Mucosa of stomach (tissue), 1 donor: ENCODE measurements at regions not wholly inside any gene's neighbourhood (a gene's known extent, or its start where the extent isn't known, plus 50 kb on each side); places are given as distances from the start of the nearest gene placed in this dataset.

ENCODE experiments used
- H3K27me3 ChIP-seq: one replicate; pipeline ENCODE4 v1.7.0; 2013; ENCODE audit warnings: mild to moderate bottlenecking, low read length; ENCODE audit not compliant: control insufficient read depth, insufficient read depth
- H3K36me3 ChIP-seq: one replicate; pipeline ENCODE4 v1.7.0; 2013; ENCODE audit warnings: low read length; ENCODE audit not compliant: control insufficient read depth, insufficient read depth
- H3K4me1 ChIP-seq: one replicate; pipeline ENCODE4 v1.7.0; 2013; ENCODE audit warnings: mild to moderate bottlenecking, low read length; ENCODE audit not compliant: control insufficient read depth, insufficient read depth
- H3K4me3 ChIP-seq: one replicate; pipeline ENCODE4 v1.7.0; 2013; ENCODE audit warnings: low read length
- H3K9ac ChIP-seq: one replicate; pipeline ENCODE4 v1.7.0; 2013; ENCODE audit warnings: mild to moderate bottlenecking, low read length, moderate library complexity
- H3K9me3 ChIP-seq: one replicate; pipeline ENCODE4 v1.7.0; 2013; ENCODE audit warnings: mild to moderate bottlenecking, low read length, moderate library complexity; ENCODE audit not compliant: control insufficient read depth
- donor health status: Pancreatic carcinoma.

DNA sequence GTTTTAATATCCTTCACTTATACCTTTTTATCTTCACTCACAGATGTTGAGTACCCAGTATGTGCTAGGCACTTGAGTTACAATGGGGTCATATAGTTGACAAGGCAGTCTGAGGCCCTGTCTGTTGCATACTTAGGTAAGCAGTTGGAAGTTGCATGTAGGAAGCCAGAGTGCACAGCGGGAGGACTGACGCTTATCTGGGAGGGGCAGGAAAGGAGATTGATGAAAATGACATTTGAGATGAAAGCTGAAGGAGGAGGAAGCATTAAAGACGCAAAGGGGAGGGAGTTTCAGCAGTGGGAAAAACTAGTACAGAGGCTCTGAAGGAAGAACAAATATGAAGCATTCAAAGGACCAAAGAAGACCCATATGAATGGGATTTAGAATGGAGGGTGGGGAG lies 266.2 kb downstream of the HTR7 start:
- Histone ChIP-seq H3K36me3 (no peaks in the 10 kb centered on the region), H3K27me3 (no peaks in the 10 kb centered on the region)

DNA sequence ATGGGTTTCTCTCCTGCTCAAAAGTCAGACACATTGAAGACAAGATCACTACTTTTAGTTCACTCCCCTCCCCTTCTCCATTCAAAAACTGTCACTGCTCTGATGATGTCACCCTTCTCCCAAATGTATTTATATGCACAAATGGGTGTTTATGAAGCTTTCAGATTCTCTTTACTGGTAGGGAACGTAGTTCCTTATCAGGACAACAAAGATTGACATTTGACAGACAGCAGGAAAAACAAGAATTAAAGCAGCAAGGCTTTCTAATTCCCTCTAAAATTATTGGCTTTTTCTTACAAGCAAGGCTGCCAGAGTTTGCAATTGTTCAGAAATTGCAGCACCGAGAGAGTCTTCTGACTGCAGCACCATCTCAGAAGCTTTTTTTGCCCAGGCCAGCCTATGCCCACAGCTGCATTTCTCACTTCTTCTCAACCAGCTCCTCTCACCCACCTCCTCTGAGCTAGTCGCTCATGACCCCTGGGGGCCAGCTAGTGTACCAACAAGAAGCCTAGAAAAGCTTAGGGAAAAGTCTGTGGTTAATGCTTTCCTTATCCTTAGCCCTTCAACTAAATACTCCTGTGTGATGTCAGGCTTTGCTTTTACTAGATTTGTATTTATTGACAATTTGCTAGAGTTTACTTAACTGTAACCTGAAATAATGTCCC lies 265.1 kb downstream of the HTR7 start:
- no peak overlapping the region for H3K4me3 ChIP-seq

More for the DNA sequence above, 266.2 kb downstream of the HTR7 start:
- no peak overlapping the region for H3K9ac ChIP-seq
- no peaks in the 10 kb centered on the region for H3K9me3 ChIP-seq
- H3K4me1 ChIP-seq, result no peaks in the 10 kb centered on the region
- H3K4me3 ChIP-seq, result no peak overlapping the region

DNA sequence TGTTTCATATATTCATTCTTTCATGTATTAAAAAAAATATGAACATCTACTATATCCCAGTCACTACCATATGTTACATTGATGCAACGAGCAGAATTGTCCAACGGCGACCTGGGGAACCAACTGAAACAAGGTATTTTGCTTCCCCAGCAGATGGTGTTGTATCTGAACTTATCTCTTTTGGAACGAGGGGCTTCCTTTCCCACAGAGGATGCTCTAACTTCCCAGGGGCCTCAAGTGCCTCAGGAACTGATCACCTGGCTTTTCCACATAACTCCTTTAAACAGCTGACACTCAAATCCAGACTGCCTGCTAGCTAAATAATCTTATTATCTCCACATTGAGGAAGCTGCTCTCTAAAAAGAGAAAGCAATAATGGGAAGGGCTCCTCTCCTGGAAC lies 259.3 kb downstream of the HTR7 start:
- H3K27me3 ChIP-seq, result no peaks in the 10 kb centered on the region
- no peaks in the 10 kb centered on the region for H3K9me3 ChIP-seq
- H3K36me3 ChIP-seq, result no peaks in the 10 kb centered on the region
- H3K4me1 ChIP-seq, result no peaks in the 10 kb centered on the region
- H3K4me3 ChIP-seq, result no peak overlapping the region
- H3K9ac ChIP-seq, result no peak overlapping the region

More for the DNA sequence above, 265.1 kb downstream of the HTR7 start:
- Histone ChIP-seq H3K9ac (no peak overlapping the region), H3K27me3 (no peaks in the 10 kb centered on the region), H3K36me3 (no peaks in the 10 kb centered on the region), H3K9me3 (no peaks in the 10 kb centered on the region), H3K4me1 (no peaks in the 10 kb centered on the region)

DNA sequence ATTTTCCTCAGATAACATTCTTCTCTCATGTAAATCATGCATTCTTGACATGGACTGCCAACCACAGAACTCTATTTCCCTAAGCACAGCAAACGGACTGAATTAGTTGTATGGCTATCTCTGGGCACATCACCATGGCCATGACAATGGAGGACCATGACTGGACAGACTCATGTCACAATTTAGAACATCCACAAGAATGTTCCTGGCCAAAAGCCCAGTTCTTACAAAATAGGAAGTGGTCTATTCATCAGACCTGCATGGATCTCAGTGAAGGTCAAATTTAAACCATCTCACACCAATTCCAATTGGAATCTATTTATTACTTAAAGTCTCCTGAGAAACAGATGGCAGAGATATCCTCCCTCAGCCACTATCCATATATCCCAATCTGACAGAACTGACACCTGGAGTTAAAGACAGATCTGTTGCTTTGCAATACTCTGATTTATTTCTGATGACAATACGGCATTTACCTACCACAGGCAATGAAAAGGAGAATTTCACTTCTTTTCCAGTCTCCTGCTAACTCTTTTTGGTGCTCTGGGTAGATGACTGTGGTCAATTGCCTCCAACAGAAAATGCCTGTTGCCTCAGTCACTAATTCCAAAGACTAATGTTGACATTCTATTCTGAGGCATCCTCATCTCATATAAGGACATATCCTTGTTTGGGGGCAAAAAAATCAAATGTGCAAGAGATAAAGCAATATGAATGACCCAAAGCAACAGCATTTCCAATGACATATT lies 254.8 kb downstream of the HTR7 start:
- Histone ChIP-seq H3K4me3 (no peak overlapping the region), H3K4me1 (no peaks in the 10 kb centered on the region), H3K9ac (no peak overlapping the region), H3K9me3 (no peaks in the 10 kb centered on the region), H3K27me3 (no peaks in the 10 kb centered on the region), H3K36me3 (no peaks in the 10 kb centered on the region)

DNA sequence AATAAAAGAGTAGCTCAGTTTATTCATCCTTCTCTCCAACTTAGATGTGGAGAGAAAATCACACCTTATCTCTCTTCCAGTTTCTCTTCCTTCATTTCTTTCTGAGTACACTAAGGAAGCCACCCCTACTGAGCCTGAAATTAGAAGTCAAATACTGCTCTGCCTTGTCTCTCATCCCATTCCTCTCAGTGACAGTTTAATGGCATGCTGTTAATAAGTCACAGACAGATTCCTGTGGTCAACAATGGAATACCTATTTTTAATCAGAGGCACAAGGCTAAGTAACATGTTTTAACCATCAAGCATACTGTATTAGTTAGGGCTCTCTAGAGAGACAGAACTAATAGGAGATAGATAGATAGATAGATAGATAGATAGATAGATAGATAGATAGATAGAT lies 253.2 kb downstream of the HTR7 start:
- Histone ChIP-seq H3K4me3 (no peak overlapping the region), H3K36me3 (no peaks in the 10 kb centered on the region), H3K9ac (no peak overlapping the region), H3K9me3 (no peaks in the 10 kb centered on the region), H3K27me3 (no peaks in the 10 kb centered on the region), H3K4me1 (no peaks in the 10 kb centered on the region)

DNA sequence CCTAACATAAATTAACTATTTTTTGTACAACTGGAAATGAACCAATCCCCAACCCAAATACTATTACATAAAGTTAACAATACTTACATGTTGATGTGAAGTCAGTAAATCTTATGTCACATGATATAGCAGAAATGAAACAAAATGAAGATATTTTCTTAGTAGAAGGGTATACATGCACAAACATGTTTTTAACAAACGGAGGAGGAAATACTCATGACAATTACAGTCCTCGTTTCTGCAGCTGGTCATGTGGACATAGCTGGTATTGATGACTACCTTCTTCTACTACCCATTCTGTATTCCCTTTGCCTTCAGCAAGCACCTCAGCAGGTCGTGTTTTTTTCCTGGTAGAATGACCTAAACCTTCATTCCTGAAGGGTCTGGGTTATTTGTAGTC lies 252.3 kb downstream of the HTR7 start:
- Histone ChIP-seq H3K9ac (no peak overlapping the region), H3K36me3 (no peaks in the 10 kb centered on the region), H3K27me3 (no peaks in the 10 kb centered on the region), H3K4me3 (no peak overlapping the region), H3K9me3 (no peaks in the 10 kb centered on the region), H3K4me1 (no peaks in the 10 kb centered on the region)

DNA sequence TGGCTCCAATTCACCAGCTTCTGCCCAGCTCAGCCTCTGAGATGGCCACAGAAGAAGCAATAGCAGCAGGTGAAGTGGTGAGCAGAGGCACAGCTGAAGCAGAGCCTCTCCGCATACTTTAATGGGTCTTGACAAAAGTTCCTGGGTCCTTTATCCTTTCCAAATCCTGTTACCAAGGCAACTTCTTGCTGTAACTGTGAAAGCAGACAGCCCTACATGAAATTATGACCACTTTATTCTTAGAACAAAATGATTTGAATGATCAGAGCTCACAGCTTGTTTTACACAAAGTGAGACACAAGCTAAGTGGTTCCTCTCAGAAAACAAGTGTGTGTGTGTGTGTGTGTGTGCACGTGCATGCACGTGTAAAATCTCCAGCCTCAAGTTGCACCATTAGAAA lies 245.6 kb downstream of the HTR7 start:
- H3K27me3 ChIP-seq, result no peaks in the 10 kb centered on the region
- H3K4me1 ChIP-seq, result no peaks in the 10 kb centered on the region
- no peak overlapping the region for H3K4me3 ChIP-seq
- H3K9me3 ChIP-seq, result no peaks in the 10 kb centered on the region
- no peak overlapping the region for H3K9ac ChIP-seq
- H3K36me3 ChIP-seq, result no peaks in the 10 kb centered on the region

DNA sequence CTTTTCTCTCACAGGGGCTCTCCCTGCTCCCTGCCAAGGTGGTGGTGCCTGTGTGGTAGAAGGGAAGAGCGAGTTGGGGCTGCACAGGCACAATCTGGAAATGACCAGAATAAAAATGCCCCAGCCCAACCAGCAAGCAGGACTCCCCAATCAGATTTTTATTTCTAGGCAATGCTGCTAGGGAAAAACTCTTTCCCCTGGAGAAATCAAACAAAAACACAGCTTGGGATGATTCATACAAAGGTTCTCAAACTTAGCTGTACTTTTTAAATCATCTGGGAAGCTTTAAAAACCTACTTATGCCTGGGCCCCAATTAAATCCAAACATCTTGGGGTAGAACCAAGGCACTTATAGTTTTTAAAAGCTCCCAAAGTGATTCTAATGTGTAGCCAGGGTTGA lies 243.2 kb downstream of the HTR7 start:
- Histone ChIP-seq H3K9ac (no peak overlapping the region), H3K9me3 (no peaks in the 10 kb centered on the region), H3K36me3 (no peaks in the 10 kb centered on the region), H3K4me3 (no peak overlapping the region), H3K4me1 (no peaks in the 10 kb centered on the region), H3K27me3 (no peaks in the 10 kb centered on the region)

DNA sequence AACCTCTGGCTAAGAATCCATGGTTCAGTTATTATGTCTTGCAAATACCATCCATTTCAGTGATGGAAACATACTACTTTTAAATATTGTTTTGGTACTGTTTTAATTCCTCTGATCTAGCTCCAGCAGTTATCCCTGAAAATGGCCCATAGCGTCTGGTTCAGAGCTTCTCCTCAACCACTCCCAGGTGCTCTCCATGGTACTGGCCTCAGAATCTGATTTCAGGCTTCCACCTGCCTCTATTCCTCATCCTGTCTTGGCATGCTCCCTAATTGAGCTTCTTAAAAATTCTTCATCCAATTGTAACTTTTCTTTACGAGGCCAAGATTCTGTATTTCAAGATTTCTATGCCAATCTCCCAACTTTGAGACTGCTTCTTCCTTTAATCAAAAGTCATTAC lies 236.3 kb downstream of the HTR7 start:
- H3K36me3 ChIP-seq, result no peaks in the 10 kb centered on the region
- H3K4me3 ChIP-seq, result no peak overlapping the region
- no peaks in the 10 kb centered on the region for H3K4me1 ChIP-seq
- no peaks in the 10 kb centered on the region for H3K27me3 ChIP-seq
- H3K9ac ChIP-seq, result no peak overlapping the region
- H3K9me3 ChIP-seq, result no peaks in the 10 kb centered on the region

DNA sequence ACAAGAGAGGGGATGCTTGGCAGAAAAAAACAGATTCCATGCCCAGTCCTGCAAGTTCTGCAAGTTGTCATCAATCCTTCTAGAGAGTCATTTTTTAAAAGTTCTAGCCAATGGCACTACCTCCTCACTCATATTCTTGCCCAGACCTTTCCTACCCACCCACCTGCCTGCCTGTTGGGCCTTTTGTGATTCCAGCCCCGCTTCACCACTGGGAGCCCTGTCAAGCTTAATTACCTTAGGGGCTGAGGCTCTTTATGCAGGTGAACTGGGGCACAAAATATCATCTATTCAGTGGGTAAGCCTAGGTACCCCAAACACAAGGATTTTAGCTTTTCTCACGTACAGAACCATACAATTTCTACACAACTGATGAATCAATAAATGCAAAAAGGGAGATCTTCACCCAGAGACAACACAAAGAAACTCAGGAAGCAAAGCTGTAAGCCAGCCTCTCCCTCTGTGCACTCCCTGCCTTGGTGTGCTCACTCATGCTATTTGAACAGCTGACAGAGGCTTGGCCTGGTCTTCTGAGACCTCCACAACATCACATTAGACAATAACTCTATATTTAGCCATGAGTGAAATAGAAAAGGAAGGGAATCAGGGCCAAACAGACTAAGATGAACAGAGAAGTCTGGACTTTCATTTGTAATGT lies 222.6 kb downstream of the HTR7 start:
- Histone ChIP-seq H3K36me3 (no peaks in the 10 kb centered on the region), H3K9ac (no peak overlapping the region), H3K9me3 (no peaks in the 10 kb centered on the region), H3K27me3 (no peaks in the 10 kb centered on the region), H3K4me3 (no peak overlapping the region), H3K4me1 (no peaks in the 10 kb centered on the region)

DNA sequence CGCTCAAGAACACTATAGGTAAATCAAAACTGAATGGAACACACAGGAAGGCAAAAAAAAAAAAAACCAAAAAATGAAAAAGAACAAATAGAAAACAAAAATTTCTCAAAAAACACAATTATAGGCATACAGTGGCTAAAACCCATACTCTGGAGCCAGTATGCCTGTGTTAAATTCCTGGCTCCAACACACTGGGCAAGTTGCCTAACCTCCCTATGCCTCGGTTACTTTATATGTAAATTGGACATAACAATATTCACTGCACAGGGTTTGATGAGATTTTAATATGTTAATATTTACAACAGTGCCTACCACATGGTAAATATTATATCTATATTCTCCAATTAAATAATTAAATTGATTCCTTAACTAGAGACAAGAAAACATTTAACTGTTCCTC lies 217.1 kb downstream of the HTR7 start:
- Histone ChIP-seq H3K36me3 (no peaks in the 10 kb centered on the region), H3K27me3 (no peaks in the 10 kb centered on the region), H3K4me3 (no peak overlapping the region), H3K9ac (no peak overlapping the region), H3K4me1 (no peaks in the 10 kb centered on the region), H3K9me3 (no peaks in the 10 kb centered on the region)

DNA sequence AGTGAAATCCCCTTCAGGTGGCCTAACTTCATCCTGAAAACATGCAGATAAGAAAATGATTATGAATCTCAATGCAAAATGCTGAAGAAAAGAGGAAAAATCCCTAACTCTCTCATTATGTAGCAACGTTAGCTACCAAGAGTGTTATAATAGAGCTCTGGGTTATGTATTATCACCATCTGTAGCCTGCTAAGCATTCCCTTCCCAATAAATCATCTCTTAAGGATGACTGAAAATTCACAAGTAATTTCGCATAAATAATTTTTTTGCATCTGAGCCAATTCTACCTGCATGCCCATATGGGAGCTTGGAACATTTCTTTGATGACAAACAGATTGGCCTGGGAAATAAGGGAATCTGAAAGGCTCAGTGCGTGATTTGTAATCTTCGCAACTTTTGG lies 216.1 kb downstream of the HTR7 start:
- H3K9me3 ChIP-seq, result no peaks in the 10 kb centered on the region
- no peaks in the 10 kb centered on the region for H3K27me3 ChIP-seq
- H3K36me3 ChIP-seq, result no peaks in the 10 kb centered on the region
- H3K9ac ChIP-seq, result no peak overlapping the region
- no peak overlapping the region for H3K4me3 ChIP-seq
- H3K4me1 ChIP-seq, result no peaks in the 10 kb centered on the region
